A673 (cell line): ENCODE measurements at regions not wholly inside any gene's neighbourhood (a gene's known extent, or its start where the extent isn't known, plus 50 kb on each side); places are given as distances from the start of the nearest gene placed in this dataset.

Experiments used
- BruUV-seq: library from RNA; stranded (reverse); fragments of 400-500 nt; replicated peaks from 2 replicates; lab custom pipeline; 2021; lab: Mats Ljungman, UMichigan
- CTCF ChIA-PET: fragments of 300-600 bp; sonication (Branson Sonifier 250); formaldehyde crosslinking; loops from one replicate; lab custom pipeline; 2022; ENCODE audit warnings: antibody characterized with exemption; lab: Charles Lee
- POLR2A ChIA-PET: fragments of 300-600 bp; sonication (Branson Sonifier 250); formaldehyde crosslinking; loops from one replicate; lab custom pipeline; 2022; ENCODE audit warnings: antibody characterized with exemption; ENCODE audit not compliant: low non-redundant PET; lab: Charles Lee
- DNase-seq: peaks from one replicate; pipeline ENCODE4 v3.0.0-alpha.2; 2015; ENCODE audit warnings: low spot score
- H3K27ac ChIP-seq: fragments of 200-600 bp; sonication (generic); 2 replicates; pipeline ENCODE4 v1.5.1; 2016; ENCODE audit warnings: mixed run types, low read depth, mild to moderate bottlenecking, mixed read lengths, antibody characterized with exemption, low read length; ENCODE audit not compliant: poor library complexity, severe bottlenecking
- H3K27me3 ChIP-seq: fragments of 200-600 bp; sonication (generic); replicated peaks from 2 replicates; pipeline ENCODE4 v1.6.1; 2017; ENCODE audit warnings: mixed run types, low read depth, mild to moderate bottlenecking, mixed read lengths, antibody characterized with exemption, low read length; ENCODE audit not compliant: insufficient read depth, poor library complexity
- H3K36me3 ChIP-seq: fragments of 200-600 bp; sonication (generic); 2 replicates; pipeline ENCODE4 v1.6.1; 2016; ENCODE audit warnings: mixed run types, mild to moderate bottlenecking, mixed read lengths, antibody characterized with exemption, low read length; ENCODE audit not compliant: insufficient read depth, poor library complexity, severe bottlenecking
- H3K4me1 ChIP-seq: fragments of 200-600 bp; sonication (generic); 2 replicates; pipeline ENCODE4 v1.6.1; 2017; ENCODE audit warnings: mixed run types, mild to moderate bottlenecking, mixed read lengths, antibody characterized with exemption, low read length; ENCODE audit not compliant: insufficient read depth, poor library complexity, severe bottlenecking
- H3K4me3 ChIP-seq: fragments of 200-600 bp; sonication (generic); 2 replicates; pipeline ENCODE4 v1.5.1; 2016; ENCODE audit warnings: low read depth, mixed run types, mild to moderate bottlenecking, mixed read lengths, low read length; ENCODE audit not compliant: poor library complexity, severe bottlenecking
- H3K9me3 ChIP-seq: fragments of 200-600 bp; sonication (generic); 2 replicates; pipeline ENCODE4 v1.6.1; 2016; ENCODE audit warnings: mixed run types, low read depth, mild to moderate bottlenecking, mixed read lengths, antibody characterized with exemption, low read length; ENCODE audit not compliant: poor library complexity, severe bottlenecking
- EZH2 ChIP-seq: fragments of 200-600 bp; sonication (generic); IDR thresholded peaks from 2 replicates; pipeline ENCODE4 v1.6.1; 2017; ENCODE audit warnings: borderline replicate concordance, low read depth, mild to moderate bottlenecking, mixed read lengths, antibody characterized with exemption, low read length; ENCODE audit not compliant: poor library complexity, severe bottlenecking
- intact Hi-C: fragments of 100-400 bp; cut with micrococcal nuclease; formaldehyde crosslinking; loops from one replicate; pipeline ENCODE4 v1.10.0; 2022; ENCODE audit not compliant: unreplicated experiment
- TF ChIP-seq, protein P1 (sequence below): fragments of 300-800, 200-600 bp; sonication (generic); conservative IDR thresholded peaks from 2 replicates; pipeline ENCODE4 v1.5.1; 2017; ENCODE audit warnings: low read depth, mild to moderate bottlenecking, antibody characterized with exemption, low read length, moderate library complexity, mixed read lengths

DNA sequence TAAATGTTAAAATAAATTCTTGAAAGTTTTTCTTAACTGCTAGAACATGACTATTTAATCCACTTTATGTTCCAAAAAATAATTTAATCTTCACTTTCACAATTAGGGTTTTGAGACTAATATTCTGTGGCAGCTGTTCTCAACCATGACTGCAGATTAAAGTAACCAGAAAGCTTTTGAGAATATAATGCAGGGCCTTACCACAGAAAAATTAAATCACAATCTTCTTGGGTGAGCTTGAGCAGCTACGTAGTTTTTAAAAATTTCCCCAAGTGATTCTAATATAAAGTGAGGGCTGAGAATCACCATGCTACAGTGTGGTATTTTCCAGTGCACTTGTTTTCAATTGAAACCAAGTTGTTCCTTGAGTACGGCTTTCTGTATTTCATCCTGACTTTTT lies 196.6 kb upstream of the PTCHD4 start:
- Histone ChIP-seq H3K36me3 (no peaks in the 10 kb centered on the region), H3K27ac (no peak overlapping the region), H3K9me3 (peaks cover 5% of the 10 kb centered on the region), H3K4me1 (no peaks in the 10 kb centered on the region), H3K4me3 (no peak overlapping the region), H3K27me3 (no peaks in the 10 kb centered on the region)
- ChIA-PET POLR2A (no interaction called here), CTCF (no interaction called here)
- TF ChIP-seq, protein P1, sequence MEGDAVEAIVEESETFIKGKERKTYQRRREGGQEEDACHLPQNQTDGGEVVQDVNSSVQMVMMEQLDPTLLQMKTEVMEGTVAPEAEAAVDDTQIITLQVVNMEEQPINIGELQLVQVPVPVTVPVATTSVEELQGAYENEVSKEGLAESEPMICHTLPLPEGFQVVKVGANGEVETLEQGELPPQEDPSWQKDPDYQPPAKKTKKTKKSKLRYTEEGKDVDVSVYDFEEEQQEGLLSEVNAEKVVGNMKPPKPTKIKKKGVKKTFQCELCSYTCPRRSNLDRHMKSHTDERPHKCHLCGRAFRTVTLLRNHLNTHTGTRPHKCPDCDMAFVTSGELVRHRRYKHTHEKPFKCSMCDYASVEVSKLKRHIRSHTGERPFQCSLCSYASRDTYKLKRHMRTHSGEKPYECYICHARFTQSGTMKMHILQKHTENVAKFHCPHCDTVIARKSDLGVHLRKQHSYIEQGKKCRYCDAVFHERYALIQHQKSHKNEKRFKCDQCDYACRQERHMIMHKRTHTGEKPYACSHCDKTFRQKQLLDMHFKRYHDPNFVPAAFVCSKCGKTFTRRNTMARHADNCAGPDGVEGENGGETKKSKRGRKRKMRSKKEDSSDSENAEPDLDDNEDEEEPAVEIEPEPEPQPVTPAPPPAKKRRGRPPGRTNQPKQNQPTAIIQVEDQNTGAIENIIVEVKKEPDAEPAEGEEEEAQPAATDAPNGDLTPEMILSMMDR, result no peak
- no peak for TF ChIP-seq EZH2
- intact Hi-C loops, result no loop called here
- no peak for DNase-seq
- no TSS peak for BruUV-seq

DNA sequence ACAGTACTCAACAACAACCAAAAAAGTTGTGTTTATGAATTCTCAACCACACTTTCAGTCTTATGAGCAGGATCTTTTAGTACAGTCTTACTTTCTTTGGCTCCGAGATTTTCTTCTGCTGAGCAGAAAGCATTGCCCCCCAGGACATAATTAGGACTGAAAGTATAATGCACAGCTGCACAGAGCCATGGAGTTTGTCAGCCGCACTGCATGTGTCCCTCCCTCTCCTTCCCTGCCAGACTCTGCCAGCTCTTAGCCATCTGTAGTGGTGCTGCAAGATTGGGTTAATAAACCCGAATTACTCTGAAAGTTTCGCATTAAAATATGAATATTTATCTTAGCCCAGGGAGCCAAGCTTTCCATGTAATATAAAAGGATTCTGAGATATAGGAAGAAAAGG lies 179.6 kb upstream of the PTCHD4 start:
- no peak for DNase-seq
- Histone ChIP-seq H3K27me3 (no peaks in the 10 kb centered on the region), H3K4me3 (no peak overlapping the region), H3K9me3 (no peaks in the 10 kb centered on the region), H3K4me1 (no peaks in the 10 kb centered on the region), H3K27ac (no peak overlapping the region), H3K36me3 (no peaks in the 10 kb centered on the region)
- intact Hi-C loops, result no loop called here
- BruUV-seq, result no TSS peak
- ChIA-PET CTCF (no interaction called here), POLR2A (no interaction called here)
- TF ChIP-seq, protein P1, result no peak
- TF ChIP-seq EZH2, result no peak

DNA sequence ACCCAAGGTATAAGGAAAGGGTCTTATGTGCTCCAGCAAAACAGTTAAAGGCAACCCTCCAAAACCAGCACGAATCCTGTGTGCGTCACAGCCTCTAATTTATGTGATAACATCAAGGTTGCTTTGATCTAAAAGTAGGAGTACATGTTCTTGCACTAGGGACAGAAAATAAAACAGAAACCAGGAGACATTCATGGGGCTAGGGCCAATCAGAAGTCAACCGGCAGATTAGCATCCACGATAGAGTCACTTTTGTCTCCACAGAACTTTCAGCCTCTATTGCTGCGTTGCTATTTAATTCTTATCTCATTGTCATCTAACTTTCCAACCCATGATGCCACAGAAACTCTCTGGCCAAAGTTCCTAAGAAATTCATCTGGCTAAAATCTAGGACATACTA lies 178.8 kb upstream of the PTCHD4 start:
- no peak for TF ChIP-seq EZH2
- TF ChIP-seq, protein P1, result no peak
- DNase-seq, result no peak
- intact Hi-C loops, result no loop called here
- H3K27ac ChIP-seq, result no peak overlapping the region
- no peaks in the 10 kb centered on the region for H3K9me3 ChIP-seq
- no TSS peak for BruUV-seq
- no peak overlapping the region for H3K4me3 ChIP-seq
- no peaks in the 10 kb centered on the region for H3K36me3 ChIP-seq
- CTCF ChIA-PET, result no interaction called here
- no peaks in the 10 kb centered on the region for H3K4me1 ChIP-seq
- POLR2A ChIA-PET, result no interaction called here
- H3K27me3 ChIP-seq, result no peaks in the 10 kb centered on the region
